ENCODE measurements at regions not wholly inside any gene's neighbourhood (a gene's known extent, or its start where the extent isn't known, plus 50 kb on each side); places are given as distances from the start of the nearest gene placed in this dataset.

DNA sequence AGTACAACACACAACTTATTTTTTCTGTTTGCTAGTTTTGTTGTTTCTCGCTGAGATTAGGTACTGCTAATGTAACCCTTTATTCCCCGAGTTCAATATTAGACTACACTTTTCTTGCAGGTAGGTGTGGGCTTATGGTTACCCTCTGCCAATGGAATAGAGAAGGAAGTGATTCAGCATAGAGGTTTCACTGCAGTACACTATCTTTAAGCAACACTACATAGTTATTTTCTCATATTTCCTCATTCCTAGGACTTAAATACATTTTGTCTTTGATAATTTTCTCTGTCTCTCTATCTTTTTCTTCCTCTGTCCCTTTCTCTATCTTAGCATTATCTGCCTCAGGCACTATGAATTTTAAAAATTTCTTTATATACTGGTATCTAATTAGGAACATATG lies 791.0 kb downstream of the FAM181B start:
- no peaks in the 10 kb centered on the region for H3K27me3 ChIP-seq
- DNase-seq, result no peak
- H3K27ac ChIP-seq, result no peak overlapping the region
- no peaks in the 10 kb centered on the region for H3K36me3 ChIP-seq
- H3K4me1 ChIP-seq, result no peaks in the 10 kb centered on the region
- no peak for TF ChIP-seq CTCF (IDR thresholded peaks at IDR 0.05)
- no peaks in the 10 kb centered on the region for H3K9me3 ChIP-seq
- intact Hi-C loops (cut with DNase I; ENCODE audit: low total_unique reads), result no loop called here
- H3K4me3 ChIP-seq, result no peak overlapping the region

GRCh38 chr11:81941998-81942397 lies 791.7 kb downstream of the FAM181B start:
- H3K36me3 ChIP-seq, result no peaks in the 10 kb centered on the region
- H3K9me3 ChIP-seq, result no peaks in the 10 kb centered on the region
- no peak overlapping the region for H3K4me3 ChIP-seq
- no peak overlapping the region for H3K27ac ChIP-seq
- DNase-seq, result no peak
- H3K27me3 ChIP-seq, result no peaks in the 10 kb centered on the region
- no peak for TF ChIP-seq CTCF (IDR thresholded peaks at IDR 0.05)
- intact Hi-C loops (cut with DNase I; ENCODE audit: low total_unique reads), result no loop called here
- no peaks in the 10 kb centered on the region for H3K4me1 ChIP-seq

GRCh38 chr11:81932303-81932702 lies 801.4 kb downstream of the FAM181B start:
- intact Hi-C loops (cut with DNase I; ENCODE audit: low total_unique reads), result no loop called here
- Histone ChIP-seq H3K4me1 (no peaks in the 10 kb centered on the region), H3K9me3 (no peaks in the 10 kb centered on the region), H3K36me3 (no peaks in the 10 kb centered on the region), H3K27me3 (no peaks in the 10 kb centered on the region), H3K4me3 (no peak overlapping the region), H3K27ac (no peak overlapping the region)
- DNase-seq, result no peak
- TF ChIP-seq CTCF (IDR thresholded peaks at IDR 0.05), result no peak

GRCh38 chr11:81920205-81920604 lies 813.5 kb downstream of the FAM181B start:
- TF ChIP-seq CTCF (IDR thresholded peaks at IDR 0.05), result no peak
- Histone ChIP-seq H3K9me3 (no peaks in the 10 kb centered on the region), H3K4me1 (peaks cover 0 to 11% (median 1%) of the 10 kb centered on the region in 4 donors), H3K36me3 (no peaks in the 10 kb centered on the region), H3K4me3 (no peak overlapping the region), H3K27me3 (no peaks in the 10 kb centered on the region), H3K27ac (no peak overlapping the region)
- no peak for DNase-seq
- intact Hi-C loops (cut with DNase I; ENCODE audit: low total_unique reads), result no loop called here

- no peaks in the 10 kb centered on the region for H3K27me3 ChIP-seq
- no peak overlapping the region for H3K4me3 ChIP-seq
- H3K9me3 ChIP-seq, result no peaks in the 10 kb centered on the region
- H3K4me1 ChIP-seq, result peaks cover 0 to 34% (median 1%) of the 10 kb centered on the region in 4 donors
- H3K27ac ChIP-seq, result no peak overlapping the region
- no peak for DNase-seq
- no peak for TF ChIP-seq CTCF (IDR thresholded peaks at IDR 0.05)
- H3K36me3 ChIP-seq, result no peaks in the 10 kb centered on the region
- intact Hi-C loops (cut with DNase I; ENCODE audit: low total_unique reads), result no loop called here
Observed at GRCh38 chr11:81916451-81916850, 817.2 kb downstream of the FAM181B start.

GRCh38 chr11:81915045-81915444 lies 818.6 kb downstream of the FAM181B start:
- Histone ChIP-seq H3K27me3 (no peaks in the 10 kb centered on the region), H3K9me3 (no peaks in the 10 kb centered on the region), H3K36me3 (no peaks in the 10 kb centered on the region), H3K27ac (peak overlapping the region; percentile 17 to 67), H3K4me1 (peaks cover 0 to 34% (median 1%) of the 10 kb centered on the region in 4 donors), H3K4me3 (no peak overlapping the region)
- no peak for TF ChIP-seq CTCF (IDR thresholded peaks at IDR 0.05)
- DNase-seq, result peak in 1 of 2 donors; percentile 54
- intact Hi-C loops (cut with DNase I; ENCODE audit: low total_unique reads), result no loop called here

All from tibial artery (tissue), 4 donors.